ENCODE measurements at regions not wholly inside any gene's neighbourhood (a gene's known extent, or its start where the extent isn't known, plus 50 kb on each side); places are given as distances from the start of the nearest gene placed in this dataset.

DNA sequence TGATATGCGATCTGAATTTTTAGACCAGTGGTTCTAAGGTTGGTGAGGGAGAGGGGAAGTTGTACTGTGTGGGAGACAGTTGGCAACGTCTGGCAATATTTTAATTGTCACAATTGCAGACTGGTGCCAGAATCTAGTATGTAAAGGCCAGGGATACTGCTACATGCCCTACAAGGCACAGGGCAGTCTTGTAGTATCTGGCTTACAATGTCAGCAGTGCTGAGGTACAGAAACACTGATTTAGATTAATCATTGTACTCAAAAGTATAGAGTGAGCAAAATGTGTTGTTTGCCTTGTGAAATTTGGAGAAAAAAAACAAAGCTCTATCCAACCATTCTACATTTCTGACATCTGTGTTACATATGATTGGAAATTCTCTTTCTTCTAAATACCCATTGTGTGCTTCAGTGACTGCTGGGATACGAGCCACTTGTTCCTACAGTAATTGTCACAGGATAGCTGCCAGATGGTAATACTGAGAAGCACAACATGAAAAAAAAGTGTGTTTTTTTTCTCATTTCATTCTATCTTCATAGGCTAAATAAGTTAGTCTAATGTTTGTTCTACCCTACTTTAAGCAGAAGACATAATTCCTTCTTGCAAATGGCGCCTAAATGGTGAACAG, 526.7 kb upstream of the AGA start:
- no peaks in the 10 kb centered on the region for H3K36me3 ChIP-seq (replicated peaks; ENCODE audit: insufficient read depth, low read length)
- H3K9ac ChIP-seq (ENCODE audit: low read length), result no peak overlapping the region
- no peak overlapping the region for H2AFZ ChIP-seq (ENCODE audit: low read length)
- H3K79me2 ChIP-seq (ENCODE audit: low read length), result no peaks in the 10 kb centered on the region
- H3K4me3 ChIP-seq (ENCODE audit: low read length), result no peak overlapping the region
- H3K27ac ChIP-seq (ENCODE audit: low read length), result no peak overlapping the region
- no peak for TF ChIP-seq EZH2phosphoT487 (IDR thresholded peaks at IDR 0.05; ENCODE audit: low read length)
- TF ChIP-seq EZH2 (optimal IDR thresholded peaks at IDR 0.05; ENCODE audit: low read depth, low read length), result no peak
- TF ChIP-seq, protein P1, sequence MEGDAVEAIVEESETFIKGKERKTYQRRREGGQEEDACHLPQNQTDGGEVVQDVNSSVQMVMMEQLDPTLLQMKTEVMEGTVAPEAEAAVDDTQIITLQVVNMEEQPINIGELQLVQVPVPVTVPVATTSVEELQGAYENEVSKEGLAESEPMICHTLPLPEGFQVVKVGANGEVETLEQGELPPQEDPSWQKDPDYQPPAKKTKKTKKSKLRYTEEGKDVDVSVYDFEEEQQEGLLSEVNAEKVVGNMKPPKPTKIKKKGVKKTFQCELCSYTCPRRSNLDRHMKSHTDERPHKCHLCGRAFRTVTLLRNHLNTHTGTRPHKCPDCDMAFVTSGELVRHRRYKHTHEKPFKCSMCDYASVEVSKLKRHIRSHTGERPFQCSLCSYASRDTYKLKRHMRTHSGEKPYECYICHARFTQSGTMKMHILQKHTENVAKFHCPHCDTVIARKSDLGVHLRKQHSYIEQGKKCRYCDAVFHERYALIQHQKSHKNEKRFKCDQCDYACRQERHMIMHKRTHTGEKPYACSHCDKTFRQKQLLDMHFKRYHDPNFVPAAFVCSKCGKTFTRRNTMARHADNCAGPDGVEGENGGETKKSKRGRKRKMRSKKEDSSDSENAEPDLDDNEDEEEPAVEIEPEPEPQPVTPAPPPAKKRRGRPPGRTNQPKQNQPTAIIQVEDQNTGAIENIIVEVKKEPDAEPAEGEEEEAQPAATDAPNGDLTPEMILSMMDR (IDR thresholded peaks at IDR 0.05; ENCODE audit: low read length), result no peak
- H3K9me2 ChIP-seq (replicated peaks; ENCODE audit: insufficient read depth, low read length), result no peaks in the 10 kb centered on the region
- no peaks in the 10 kb centered on the region for H4K20me1 ChIP-seq (ENCODE audit: insufficient read depth, low read length)
- no peak for DNase-seq
- no peaks in the 10 kb centered on the region for H3F3A ChIP-seq (ENCODE audit: insufficient read depth, low read length)
- H3K4me2 ChIP-seq (ENCODE audit: low read depth, low read length), result no peak overlapping the region
- no peaks in the 10 kb centered on the region for H3K27me3 ChIP-seq (replicated peaks; ENCODE audit: insufficient read depth, low read length)
- H3K9me3 ChIP-seq (replicated peaks; ENCODE audit: insufficient read depth, low read length), result no peaks in the 10 kb centered on the region
- H3K4me1 ChIP-seq (ENCODE audit: low read length), result no peaks in the 10 kb centered on the region

- no peak overlapping the region for H3K9ac ChIP-seq (ENCODE audit: low read length)
- no peaks in the 10 kb centered on the region for H4K20me1 ChIP-seq (ENCODE audit: insufficient read depth, low read length)
- H3K79me2 ChIP-seq (ENCODE audit: low read length), result no peaks in the 10 kb centered on the region
- no peaks in the 10 kb centered on the region for H3K9me2 ChIP-seq (replicated peaks; ENCODE audit: insufficient read depth, low read length)
- H2AFZ ChIP-seq (ENCODE audit: low read length), result no peak overlapping the region
- no peak overlapping the region for H3K4me2 ChIP-seq (ENCODE audit: low read depth, low read length)
- H3K4me3 ChIP-seq (ENCODE audit: low read length), result no peak overlapping the region
- no peaks in the 10 kb centered on the region for H3K27me3 ChIP-seq (replicated peaks; ENCODE audit: insufficient read depth, low read length)
- no peak overlapping the region for H3K27ac ChIP-seq (ENCODE audit: low read length)
- no peak for DNase-seq
- H3K4me1 ChIP-seq (ENCODE audit: low read length), result no peaks in the 10 kb centered on the region
- no peaks in the 10 kb centered on the region for H3K9me3 ChIP-seq (replicated peaks; ENCODE audit: insufficient read depth, low read length)
- H3F3A ChIP-seq (ENCODE audit: insufficient read depth, low read length), result no peaks in the 10 kb centered on the region
- no peaks in the 10 kb centered on the region for H3K36me3 ChIP-seq (replicated peaks; ENCODE audit: insufficient read depth, low read length)
- TF ChIP-seq EZH2 (optimal IDR thresholded peaks at IDR 0.05; ENCODE audit: low read depth, low read length), result no peak
- TF ChIP-seq, protein P1 (IDR thresholded peaks at IDR 0.05; ENCODE audit: low read length), result no peak
- TF ChIP-seq EZH2phosphoT487 (IDR thresholded peaks at IDR 0.05; ENCODE audit: low read length), result no peak
These were observed 532.2 kb upstream of the AGA start for GRCh38 chr4:177974461-177974860.

GRCh38 chr4:177975315-177975987, 533.2 kb upstream of the AGA start:
- H2AFZ ChIP-seq (ENCODE audit: low read length), result no peak overlapping the region
- no peak for DNase-seq
- no peak overlapping the region for H3K27ac ChIP-seq (ENCODE audit: low read length)
- H3K4me3 ChIP-seq (ENCODE audit: low read length), result no peak overlapping the region
- H3F3A ChIP-seq (ENCODE audit: insufficient read depth, low read length), result no peaks in the 10 kb centered on the region
- H3K36me3 ChIP-seq (replicated peaks; ENCODE audit: insufficient read depth, low read length), result no peaks in the 10 kb centered on the region
- no peaks in the 10 kb centered on the region for H3K79me2 ChIP-seq (ENCODE audit: low read length)
- H3K9me2 ChIP-seq (replicated peaks; ENCODE audit: insufficient read depth, low read length), result no peaks in the 10 kb centered on the region
- no peaks in the 10 kb centered on the region for H4K20me1 ChIP-seq (ENCODE audit: insufficient read depth, low read length)
- H3K4me2 ChIP-seq (ENCODE audit: low read depth, low read length), result no peak overlapping the region
- TF ChIP-seq EZH2 (optimal IDR thresholded peaks at IDR 0.05; ENCODE audit: low read depth, low read length), result no peak
- TF ChIP-seq, protein P1 (IDR thresholded peaks at IDR 0.05; ENCODE audit: low read length), result no peak
- TF ChIP-seq EZH2phosphoT487 (IDR thresholded peaks at IDR 0.05; ENCODE audit: low read length), result no peak
- no peaks in the 10 kb centered on the region for H3K4me1 ChIP-seq (ENCODE audit: low read length)
- H3K9me3 ChIP-seq (replicated peaks; ENCODE audit: insufficient read depth, low read length), result no peaks in the 10 kb centered on the region
- no peak overlapping the region for H3K9ac ChIP-seq (ENCODE audit: low read length)
- no peaks in the 10 kb centered on the region for H3K27me3 ChIP-seq (replicated peaks; ENCODE audit: insufficient read depth, low read length)

All from MM.1S (cell line).